GM12891 (cell line): ENCODE measurements at regions not wholly inside any gene's neighbourhood (a gene's known extent, or its start where the extent isn't known, plus 50 kb on each side); places are given as distances from the start of the nearest gene placed in this dataset.
A peak's percentile ranks its signal among the peaks of the same experiment; 100 is the strongest.

Experiments used
- DNase-seq: peaks from one replicate; pipeline ENCODE4 v3.0.0; 2011; ENCODE audit warnings: low spot score; ENCODE audit not compliant: insufficient read length
- FAIRE-seq: peaks from 2 replicates; lab custom pipeline; 2011; peaks lifted over from hg19 to GRCh38; lab: Jason Lieb, UNC
- PAX5 ChIP-seq: IDR thresholded peaks from 2 replicates; pipeline ENCODE4 v1.6.1; 2011; ENCODE audit warnings: low read length, moderate library complexity, mild to moderate bottlenecking; ENCODE audit not compliant: insufficient read depth, severe bottlenecking
- POLR2A ChIP-seq: IDR thresholded peaks from 2 replicates; pipeline ENCODE4 v1.6.1; 2011; ENCODE audit warnings: low read depth, low read length, control low read depth
- POLR2AphosphoS5 ChIP-seq: IDR thresholded peaks from 2 replicates; pipeline ENCODE4 v1.6.1; 2011; ENCODE audit warnings: low read depth, low read length, control low read depth
- POU2F2 ChIP-seq: IDR thresholded peaks from 2 replicates; pipeline ENCODE4 v1.6.1; 2011; ENCODE audit warnings: low read depth, mild to moderate bottlenecking, control low read depth, low read length, moderate library complexity
- SPI1 ChIP-seq: IDR thresholded peaks from 2 replicates; pipeline ENCODE4 v1.6.1; 2011; ENCODE audit warnings: low read depth, low read length, control low read depth
- TAF1 ChIP-seq: IDR thresholded peaks from 2 replicates; pipeline ENCODE4 v1.6.1; 2011; ENCODE audit warnings: low read depth, low read length, control low read depth

- TF ChIP-seq POU2F2 (no peak), POLR2A (no peak), SPI1 (no peak), TAF1 (no peak), POLR2AphosphoS5 (no peak), PAX5 (no peak)
- FAIRE-seq (no peak), DNase-seq (no peak)
Measured at GRCh38 chr15:56813995-56814394, 80.7 kb upstream of the ZNF280D start.

DNA sequence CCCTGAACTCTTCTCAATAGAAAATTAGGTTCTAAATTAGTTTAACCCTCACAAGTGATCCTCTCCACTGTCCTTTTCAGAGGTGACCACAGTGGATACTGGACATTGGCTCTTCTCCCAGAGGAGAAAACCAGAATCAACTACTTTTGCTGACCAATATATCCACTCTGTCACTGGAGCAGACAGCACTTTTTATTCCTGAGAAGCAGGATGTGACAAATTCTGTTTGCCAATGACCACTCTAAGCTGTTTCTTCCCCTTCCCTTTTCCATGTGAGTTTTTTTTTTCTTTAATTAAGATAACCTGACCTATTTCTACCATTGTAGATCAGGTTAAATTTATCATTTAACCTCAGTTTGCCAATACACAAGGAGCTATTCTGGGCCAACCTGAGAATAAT, 79.7 kb upstream of the ZNF280D start:
- FAIRE-seq (no peak), DNase-seq (no peak)
- TF ChIP-seq POLR2AphosphoS5 (no peak), POU2F2 (no peak)

GRCh38 chr15:56812221-56812620, 78.9 kb upstream of the ZNF280D start:
- FAIRE-seq = no peak
- TF ChIP-seq SPI1 (no peak), PAX5 (no peak), POLR2AphosphoS5 (no peak), POU2F2 (no peak), TAF1 (no peak)
- DNase-seq = no peak

GRCh38 chr15:56811586-56811985, 78.3 kb upstream of the ZNF280D start:
- no peak for FAIRE-seq
- no peak for DNase-seq
- TF ChIP-seq TAF1 (no peak), POLR2A (no peak), POLR2AphosphoS5 (no peak), POU2F2 (no peak), SPI1 (no peak), PAX5 (no peak)

- no peak for FAIRE-seq
- TF ChIP-seq TAF1 (no peak), PAX5 (no peak), POLR2A (no peak), POU2F2 (no peak), POLR2AphosphoS5 (no peak), SPI1 (no peak)
- no peak for DNase-seq
Measured at GRCh38 chr15:56808160-56808559, 74.9 kb upstream of the ZNF280D start.

DNA sequence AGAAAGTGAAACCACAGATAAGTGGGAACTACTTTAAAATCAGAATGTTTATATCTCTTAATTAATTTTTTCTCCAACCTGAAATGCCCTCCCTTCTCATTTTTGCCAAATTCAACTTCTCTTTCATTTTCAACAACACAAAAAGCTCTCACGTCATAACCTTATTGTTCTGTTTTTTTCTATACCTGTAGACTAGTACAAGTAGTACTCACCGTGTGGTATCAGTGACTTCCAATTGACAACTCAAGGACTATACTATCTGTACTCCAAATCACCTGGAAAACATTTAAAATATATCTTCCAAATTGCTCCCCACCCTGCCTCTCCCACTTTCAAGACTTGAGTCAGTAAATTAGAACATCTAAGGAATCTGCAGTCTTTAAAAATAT, 72.8 kb upstream of the ZNF280D start:
- TF ChIP-seq TAF1 = no peak
- TF ChIP-seq POU2F2 = no peak
- TF ChIP-seq POLR2A = no peak
- TF ChIP-seq SPI1 = no peak
- no peak for TF ChIP-seq POLR2AphosphoS5
- TF ChIP-seq PAX5 = no peak
- FAIRE-seq (no peak), DNase-seq (no peak)

GRCh38 chr15:56805466-56806147, 72.3 kb upstream of the ZNF280D start:
- no peak for DNase-seq
- TF ChIP-seq POLR2AphosphoS5 (no peak), SPI1 (no peak), POLR2A (no peak), POU2F2 (no peak), PAX5 (no peak), TAF1 (no peak)
- FAIRE-seq = no peak

DNA sequence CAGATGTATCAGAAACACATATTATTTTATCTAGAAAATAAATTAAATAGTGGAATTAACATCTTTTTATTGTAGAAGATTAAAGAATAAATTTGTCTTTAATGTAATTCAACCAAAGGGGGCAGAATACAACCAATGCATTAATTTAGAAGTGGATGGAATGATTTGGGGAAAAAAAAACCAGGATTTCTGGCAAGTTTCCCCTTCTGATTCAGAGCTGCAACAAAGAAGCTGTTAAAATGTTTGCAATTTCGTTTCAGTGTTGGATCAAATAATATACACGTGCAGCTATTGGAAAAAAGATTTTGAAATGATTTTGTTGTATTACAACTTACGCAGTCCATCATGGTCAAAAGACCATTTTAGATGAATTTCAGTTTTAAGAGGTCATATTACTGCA, 71.6 kb upstream of the ZNF280D start:
- DNase-seq (no peak), FAIRE-seq (no peak)
- TF ChIP-seq TAF1 (no peak), POU2F2 (no peak), PAX5 (no peak), POLR2A (no peak), SPI1 (no peak), POLR2AphosphoS5 (no peak)

DNA sequence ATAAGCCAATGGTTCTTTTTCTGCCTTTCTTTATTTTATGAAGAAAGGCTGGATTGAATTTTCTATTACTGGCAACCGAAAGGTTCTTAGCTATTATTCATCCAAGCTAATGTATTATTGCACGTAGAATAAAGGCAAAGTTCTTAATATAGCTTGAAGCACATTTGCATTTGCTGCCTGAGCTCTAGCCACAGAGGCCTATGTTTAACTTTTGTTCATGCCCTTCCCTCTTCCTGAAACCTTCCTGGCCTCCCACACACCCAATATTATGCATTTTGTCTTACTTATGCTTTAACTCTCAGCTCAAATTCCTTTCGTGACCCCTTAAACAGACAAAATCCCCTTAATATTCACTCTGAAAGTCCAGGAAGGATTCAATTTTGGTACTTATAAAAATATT, 71.0 kb upstream of the ZNF280D start:
- DNase-seq (no peak), FAIRE-seq (peak; percentile 9)
- TF ChIP-seq TAF1 = no peak
- no peak for TF ChIP-seq SPI1
- TF ChIP-seq POLR2AphosphoS5 = no peak
- TF ChIP-seq POLR2A = no peak
- no peak for TF ChIP-seq POU2F2
- no peak for TF ChIP-seq PAX5

DNA sequence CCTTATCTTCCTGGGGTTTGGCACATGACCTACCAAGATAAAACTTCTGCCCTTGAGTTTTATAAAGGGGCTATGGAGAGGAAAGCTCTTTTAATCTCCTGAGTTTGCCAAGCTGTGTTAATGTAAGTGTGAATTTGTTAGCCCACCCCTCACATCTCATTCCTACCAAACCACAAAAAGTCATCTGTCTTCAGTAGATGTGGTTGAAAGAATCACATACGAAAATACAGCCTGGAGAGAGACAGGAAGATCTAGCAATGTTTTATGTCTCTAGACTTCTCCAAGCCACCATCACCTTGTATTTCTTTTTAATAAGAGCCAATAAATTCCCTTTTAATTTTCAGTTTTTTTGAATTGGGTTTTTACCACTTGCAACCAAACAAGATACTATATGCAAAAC, 68.9 kb upstream of the ZNF280D start:
- no peak for FAIRE-seq
- DNase-seq = no peak
- TF ChIP-seq POLR2AphosphoS5 (no peak), SPI1 (no peak), TAF1 (no peak), POU2F2 (no peak)

- no peak for DNase-seq
- peak; percentile 9 for FAIRE-seq
- TF ChIP-seq POU2F2 (no peak), SPI1 (no peak), PAX5 (no peak), POLR2AphosphoS5 (no peak), POLR2A (no peak), TAF1 (no peak)
Measured at GRCh38 chr15:56798639-56799038, 65.3 kb upstream of the ZNF280D start.
